ENCODE measurements at regions not wholly inside any gene's neighbourhood (a gene's known extent, or its start where the extent isn't known, plus 50 kb on each side); places are given as distances from the start of the nearest gene placed in this dataset.

DNA sequence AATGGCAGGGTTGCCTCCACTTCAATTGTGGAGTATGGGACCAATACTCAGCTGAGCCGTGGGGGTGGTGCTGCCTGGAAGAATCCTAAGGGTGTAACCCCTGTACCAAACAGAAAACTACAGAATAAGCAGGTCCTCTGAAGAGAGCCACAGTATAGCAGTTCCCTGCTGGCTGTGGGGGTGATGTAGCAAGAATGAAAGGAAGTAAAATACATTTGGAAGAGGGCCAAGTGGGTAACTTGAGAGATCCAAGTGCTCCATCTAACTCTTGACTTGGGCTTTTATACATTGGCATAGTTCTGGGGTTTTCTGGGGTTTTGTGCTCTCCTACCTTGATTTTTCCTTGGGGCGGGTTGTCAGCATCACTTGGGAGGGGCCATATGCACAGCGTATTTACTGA is 341.4 kb downstream of the OTOL1 start (continued):
- TF ChIP-seq TCF7L2 (IDR thresholded peaks at IDR 0.05; ENCODE audit: borderline replicate concordance, extremely low read depth, insufficient read depth, insufficient read length) (no peak), JUND (IDR thresholded peaks at IDR 0.05) (no peak), SP1 (IDR thresholded peaks at IDR 0.05; ENCODE audit: low read depth) (no peak)

- TF ChIP-seq SIN3A (IDR thresholded peaks at IDR 0.05; ENCODE audit: low read depth), result no peak
- TF ChIP-seq, protein P1, sequence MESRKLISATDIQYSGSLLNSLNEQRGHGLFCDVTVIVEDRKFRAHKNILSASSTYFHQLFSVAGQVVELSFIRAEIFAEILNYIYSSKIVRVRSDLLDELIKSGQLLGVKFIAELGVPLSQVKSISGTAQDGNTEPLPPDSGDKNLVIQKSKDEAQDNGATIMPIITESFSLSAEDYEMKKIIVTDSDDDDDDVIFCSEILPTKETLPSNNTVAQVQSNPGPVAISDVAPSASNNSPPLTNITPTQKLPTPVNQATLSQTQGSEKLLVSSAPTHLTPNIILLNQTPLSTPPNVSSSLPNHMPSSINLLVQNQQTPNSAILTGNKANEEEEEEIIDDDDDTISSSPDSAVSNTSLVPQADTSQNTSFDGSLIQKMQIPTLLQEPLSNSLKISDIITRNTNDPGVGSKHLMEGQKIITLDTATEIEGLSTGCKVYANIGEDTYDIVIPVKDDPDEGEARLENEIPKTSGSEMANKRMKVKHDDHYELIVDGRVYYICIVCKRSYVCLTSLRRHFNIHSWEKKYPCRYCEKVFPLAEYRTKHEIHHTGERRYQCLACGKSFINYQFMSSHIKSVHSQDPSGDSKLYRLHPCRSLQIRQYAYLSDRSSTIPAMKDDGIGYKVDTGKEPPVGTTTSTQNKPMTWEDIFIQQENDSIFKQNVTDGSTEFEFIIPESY (IDR thresholded peaks at IDR 0.05; ENCODE audit: extremely low read depth, insufficient replicate concordance, low read length), result no peak
- TF ChIP-seq YY1 (IDR thresholded peaks at IDR 0.05; ENCODE audit: extremely low read depth, insufficient replicate concordance, low read depth, low read length), result no peak
- TF ChIP-seq CBX3 (IDR thresholded peaks at IDR 0.05; ENCODE audit: low read depth), result no peak
- no peak for TF ChIP-seq ATF3 (IDR thresholded peaks at IDR 0.05)
- TF ChIP-seq POLR2AphosphoS5 (IDR thresholded peaks at IDR 0.05; ENCODE audit: low read depth, low read length), result no peak
- no peak for TF ChIP-seq ZFX (IDR thresholded peaks at IDR 0.05)
- TF ChIP-seq POLR2A (IDR thresholded peaks at IDR 0.05; ENCODE audit: borderline replicate concordance, extremely low read depth, insufficient read depth, insufficient read length), result no peak
- no peak for TF ChIP-seq SRF (IDR thresholded peaks at IDR 0.05; ENCODE audit: low read depth)
- DNase-seq (ENCODE audit: low read depth, low spot score) (no peak), ATAC-seq (no peak)
- CTCF ChIA-PET, result no interaction called here
- no TSS peak for BruUV-seq (replicated peaks)
- H3K9ac ChIP-seq (ENCODE audit: low read length), result no peak overlapping the region
- intact Hi-C loops (cut with micrococcal nuclease), result no loop called here
- H3K36me3 ChIP-seq (ENCODE audit: control insufficient read depth in 1 of 2, insufficient read depth in 2 of 2, low read length in 2 of 2), result no peaks in the 10 kb centered on the region
- POLR2A ChIA-PET, result no interaction called here
- H3K9me3 ChIP-seq (ENCODE audit: control insufficient read depth in 1 of 2, insufficient read depth in 1 of 2, low read depth in 1 of 2, low read length in 2 of 2), result no peaks in the 10 kb centered on the region
- H3K27me3 ChIP-seq (ENCODE audit: insufficient read depth, low read length), result no peaks in the 10 kb centered on the region
- H2AFZ ChIP-seq (ENCODE audit: low read depth, low read length, poor library complexity, severe bottlenecking), result no peak overlapping the region
- H3K4me2 ChIP-seq (ENCODE audit: low read length), result no peak overlapping the region
- no peak overlapping the region for H3K4me3 ChIP-seq (replicated peaks in 1 of 2; ENCODE audit: low read depth in 1 of 2, low read length in 2 of 2)
- H3K4me1 ChIP-seq (ENCODE audit: control insufficient read depth in 1 of 2, insufficient read depth in 2 of 2, low read length in 2 of 2), result no peaks in the 10 kb centered on the region
- RAD21 ChIA-PET (ENCODE audit: low non-redundant PET in 1 of 2, low total read pairs in 2 of 2, uncharacterized antibody in 2 of 2, unreplicated experiment in 2 of 2), result no interaction called here
- no peaks in the 10 kb centered on the region for H3K9me2 ChIP-seq (ENCODE audit: insufficient read depth)
- no peak overlapping the region for H3K27ac ChIP-seq (ENCODE audit: low read depth, low read length)
- no peaks in the 10 kb centered on the region for H4K20me1 ChIP-seq (ENCODE audit: insufficient read depth)
- no peaks in the 10 kb centered on the region for H3K79me2 ChIP-seq (ENCODE audit: insufficient read depth, low read length)
Measured at GRCh38 chr3:161848376-161848775, 351.8 kb downstream of the OTOL1 start.

Measured in HCT116 (cell line).